SW 1271 (cell line): ENCODE measurements at regions not wholly inside any gene's neighbourhood (a gene's known extent, or its start where the extent isn't known, plus 50 kb on each side); places are given as distances from the start of the nearest gene placed in this dataset.
"Not testable (repeated sequence)": the region's sequence is repeated elsewhere in the genome, so short reads cannot be mapped to it uniquely, and the experiment has no call there.

Experiments used
- DNase-seq, 2 experiments: peaks; one replicate each; lab custom pipeline; 2025; lab: John Stamatoyannopoulos, UW

GRCh38 chr20:12072221-12072953 lies 154.7 kb downstream of the BTBD3 start:
- no peak for DNase-seq

GRCh38 chr20:12072954-12073264 lies 155.2 kb downstream of the BTBD3 start:
- DNase-seq, result no peak

GRCh38 chr20:12074111-12074655 lies 156.5 kb downstream of the BTBD3 start:
- no peak for DNase-seq

GRCh38 chr20:12076200-12076599 lies 158.5 kb downstream of the BTBD3 start:
- DNase-seq, result no peak

- DNase-seq, result no peak
Measured at GRCh38 chr20:12077875-12078274, 160.2 kb downstream of the BTBD3 start.

- no peak for DNase-seq
Measured at GRCh38 chr20:12079490-12079889, 161.8 kb downstream of the BTBD3 start.

- DNase-seq, result no peak
Measured at GRCh38 chr20:12083269-12083668, 165.6 kb downstream of the BTBD3 start.

- no peak for DNase-seq
Measured at GRCh38 chr20:12084482-12084881, 166.8 kb downstream of the BTBD3 start.

GRCh38 chr20:12086359-12086758 lies 168.7 kb downstream of the BTBD3 start:
- no peak for DNase-seq

- DNase-seq, result no peak
Measured at GRCh38 chr20:12090920-12091319, 173.2 kb downstream of the BTBD3 start.

- no peak for DNase-seq
Measured at GRCh38 chr20:12093057-12093796, 175.5 kb downstream of the BTBD3 start.

- not testable (repeated sequence) for DNase-seq
Measured at GRCh38 chr20:12093797-12094190, 176.1 kb downstream of the BTBD3 start.

- DNase-seq, result no peak
Measured at GRCh38 chr20:12095180-12095920, 177.7 kb downstream of the BTBD3 start.

GRCh38 chr20:12098421-12098820 lies 180.7 kb downstream of the BTBD3 start:
- no peak for DNase-seq

- DNase-seq, result no peak
Measured at GRCh38 chr20:12108846-12109245, 191.2 kb downstream of the BTBD3 start.

GRCh38 chr20:12110274-12110673 lies 192.6 kb downstream of the BTBD3 start:
- DNase-seq, result no peak

- DNase-seq, result no peak
Measured at GRCh38 chr20:12110711-12111110, 193.0 kb downstream of the BTBD3 start.

GRCh38 chr20:12111431-12112088 lies 193.9 kb downstream of the BTBD3 start:
- DNase-seq, result no peak

- DNase-seq, result no peak
Measured at GRCh38 chr20:12112089-12112474, 194.4 kb downstream of the BTBD3 start.

- no peak for DNase-seq
Measured at GRCh38 chr20:12112665-12113064, 195.0 kb downstream of the BTBD3 start.

- DNase-seq, result no peak
Measured at GRCh38 chr20:12113075-12113467, 195.4 kb downstream of the BTBD3 start.
